ENCODE measurements at regions not wholly inside any gene's neighbourhood (a gene's known extent, or its start where the extent isn't known, plus 50 kb on each side); places are given as distances from the start of the nearest gene placed in this dataset.

DNA sequence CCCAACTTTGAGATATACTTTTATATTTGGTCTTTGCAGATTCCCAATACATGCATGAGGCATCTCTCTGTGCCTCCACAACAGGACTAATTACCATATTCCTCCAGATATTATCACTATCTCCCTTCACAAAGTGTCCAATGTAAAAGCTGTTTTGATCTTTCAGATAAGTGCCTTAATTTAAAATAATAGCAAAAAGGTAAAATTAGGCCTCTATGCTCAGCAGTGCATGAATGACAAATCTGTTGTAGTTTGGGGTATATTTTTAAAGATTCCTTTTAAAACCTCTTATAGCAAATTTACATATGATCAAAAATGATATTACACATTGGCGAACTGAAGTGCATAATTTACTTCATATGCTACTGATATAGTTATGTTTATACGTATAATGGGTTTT lies 369.2 kb upstream of the CCNH start:
- TF ChIP-seq, protein P1, sequence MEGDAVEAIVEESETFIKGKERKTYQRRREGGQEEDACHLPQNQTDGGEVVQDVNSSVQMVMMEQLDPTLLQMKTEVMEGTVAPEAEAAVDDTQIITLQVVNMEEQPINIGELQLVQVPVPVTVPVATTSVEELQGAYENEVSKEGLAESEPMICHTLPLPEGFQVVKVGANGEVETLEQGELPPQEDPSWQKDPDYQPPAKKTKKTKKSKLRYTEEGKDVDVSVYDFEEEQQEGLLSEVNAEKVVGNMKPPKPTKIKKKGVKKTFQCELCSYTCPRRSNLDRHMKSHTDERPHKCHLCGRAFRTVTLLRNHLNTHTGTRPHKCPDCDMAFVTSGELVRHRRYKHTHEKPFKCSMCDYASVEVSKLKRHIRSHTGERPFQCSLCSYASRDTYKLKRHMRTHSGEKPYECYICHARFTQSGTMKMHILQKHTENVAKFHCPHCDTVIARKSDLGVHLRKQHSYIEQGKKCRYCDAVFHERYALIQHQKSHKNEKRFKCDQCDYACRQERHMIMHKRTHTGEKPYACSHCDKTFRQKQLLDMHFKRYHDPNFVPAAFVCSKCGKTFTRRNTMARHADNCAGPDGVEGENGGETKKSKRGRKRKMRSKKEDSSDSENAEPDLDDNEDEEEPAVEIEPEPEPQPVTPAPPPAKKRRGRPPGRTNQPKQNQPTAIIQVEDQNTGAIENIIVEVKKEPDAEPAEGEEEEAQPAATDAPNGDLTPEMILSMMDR (IDR thresholded peaks at IDR 0.05): no peak
- TF ChIP-seq EP300 (IDR thresholded peaks at IDR 0.05): no peak
- TF ChIP-seq POLR2AphosphoS5 (IDR thresholded peaks at IDR 0.05): no peak
- TF ChIP-seq POLR2A (IDR thresholded peaks at IDR 0.05): no peak

Measured in sigmoid colon (tissue), 4 donors.